IMR-90 (cell line): ENCODE measurements at regions not wholly inside any gene's neighbourhood (a gene's known extent, or its start where the extent isn't known, plus 50 kb on each side); places are given as distances from the start of the nearest gene placed in this dataset.

Source experiments
- ATAC-seq: fragments of 200-7000 bp; cut with Tn5 transposase; 2 replicates; pipeline ENCODE4 v1.9.1; 2020; ENCODE audit warnings: low read depth, mild to moderate bottlenecking, moderate library complexity
- BruUV-seq: library from RNA; stranded (reverse); fragments of 400-500 nt; replicated peaks from 2 replicates; lab custom pipeline; 2021; lab: Mats Ljungman, UMichigan
- CTCF ChIA-PET: fragments of 300-600 bp; formaldehyde crosslinking; extraction: SDS; loops from one replicate; lab custom pipeline; 2021; ENCODE audit warnings: antibody characterized with exemption; lab: Yijun Ruan, JAX
- POLR2A ChIA-PET: fragments of 300-600 bp; sonication (Branson Sonifier 250); formaldehyde crosslinking; loops from one replicate; lab custom pipeline; 2022; ENCODE audit warnings: antibody characterized with exemption; ENCODE audit not compliant: unreplicated experiment; lab: Charles Lee
- DNase-seq: peaks from one replicate; pipeline ENCODE4 v3.0.0; 2013
- H2AFZ ChIP-seq: replicated peaks from 2 replicates; pipeline ENCODE3; 2013; ENCODE audit warnings: low read length, mild to moderate bottlenecking; ENCODE audit not compliant: poor library complexity
- H2AK5ac ChIP-seq: 2 replicates; pipeline ENCODE4 v1.6.1; 2013; ENCODE audit warnings: low read depth, low read length, inconsistent platforms
- H2AK9ac ChIP-seq: replicated peaks from 2 replicates; pipeline ENCODE3; 2013; ENCODE audit warnings: mild to moderate bottlenecking, low read depth, low read length, moderate library complexity; ENCODE audit not compliant: poor library complexity
- H2BK120ac ChIP-seq: 2 replicates; pipeline ENCODE4 v1.6.1; 2013; ENCODE audit warnings: low read depth, low read length, inconsistent platforms
- H2BK15ac ChIP-seq: 3 replicates; pipeline ENCODE4 v1.6.1; 2013; ENCODE audit warnings: low read depth, low read length, inconsistent platforms
- H2BK20ac ChIP-seq: 2 replicates; pipeline ENCODE4 v1.6.1; 2013; ENCODE audit warnings: low read depth, mild to moderate bottlenecking, inconsistent platforms, low read length, moderate library complexity
- H2BK5ac ChIP-seq: 2 replicates; pipeline ENCODE4 v1.6.1; 2013; ENCODE audit warnings: mild to moderate bottlenecking, low read depth, low read length, inconsistent platforms; ENCODE audit not compliant: poor library complexity, severe bottlenecking
- H3K14ac ChIP-seq: replicated peaks from 2 replicates; pipeline ENCODE4 v1.6.1; 2013; ENCODE audit warnings: low read depth, low read length, inconsistent platforms
- H3K18ac ChIP-seq: 2 replicates; pipeline ENCODE4 v1.6.1; 2013; ENCODE audit warnings: low read depth, low read length, control low read depth
- H3K23ac ChIP-seq: 2 replicates; pipeline ENCODE4 v1.6.1; 2013; ENCODE audit warnings: low read depth, low read length, inconsistent platforms
- H3K27ac ChIP-seq: 2 replicates; pipeline ENCODE4 v1.5.1; 2013; ENCODE audit warnings: mild to moderate bottlenecking, control low read depth, low read length; ENCODE audit not compliant: insufficient read depth
- H3K27me3 ChIP-seq: 2 replicates; pipeline ENCODE4 v1.6.1; 2013; ENCODE audit warnings: low read length; ENCODE audit not compliant: control insufficient read depth, insufficient read depth
- H3K36me3 ChIP-seq: 2 replicates; pipeline ENCODE4 v1.6.1; 2013; ENCODE audit warnings: low read length, mixed read lengths; ENCODE audit not compliant: control insufficient read depth, insufficient read depth
- H3K4ac ChIP-seq: 2 replicates; pipeline ENCODE4 v1.6.1; 2013; ENCODE audit warnings: low read depth, low read length, inconsistent platforms
- H3K4me1 ChIP-seq: 2 replicates; pipeline ENCODE4 v1.6.1; 2013; ENCODE audit warnings: low read length, mixed read lengths; ENCODE audit not compliant: control insufficient read depth, insufficient read depth
- H3K4me2 ChIP-seq: 2 replicates; pipeline ENCODE4 v1.6.1; 2013; ENCODE audit warnings: low read depth, mild to moderate bottlenecking, control low read depth, low read length, moderate library complexity
- H3K4me3 ChIP-seq: 2 replicates; pipeline ENCODE4 v1.5.1; 2013; ENCODE audit warnings: low read depth, mild to moderate bottlenecking, control low read depth, low read length, moderate library complexity; ENCODE audit not compliant: insufficient read depth
- H3K56ac ChIP-seq: 2 replicates; pipeline ENCODE4 v1.6.1; 2013; ENCODE audit warnings: low read length, inconsistent platforms; ENCODE audit not compliant: insufficient read depth; ENCODE audit errors: extremely low read depth
- H3K79me1 ChIP-seq, 2 experiments: 2 replicates each; pipeline ENCODE4 v1.6.1; 2013; ENCODE audit warnings: low read length in 2 of 2, inconsistent platforms in 1 of 2, low read depth in 1 of 2
- H3K9ac ChIP-seq: 2 replicates; pipeline ENCODE4 v1.6.1; 2013; ENCODE audit warnings: low read depth, low read length, control low read depth
- H3K9me1 ChIP-seq: 2 replicates; pipeline ENCODE4 v1.6.1; 2013; ENCODE audit warnings: low read length, inconsistent platforms; ENCODE audit not compliant: insufficient read depth
- H3K9me3 ChIP-seq: 2 replicates; pipeline ENCODE4 v1.6.1; 2013; ENCODE audit warnings: low read length; ENCODE audit not compliant: control insufficient read depth, insufficient read depth
- H4K20me1 ChIP-seq: 2 replicates; pipeline ENCODE4 v1.6.1; 2013; ENCODE audit warnings: low read length, inconsistent platforms; ENCODE audit not compliant: insufficient read depth
- H4K5ac ChIP-seq: 2 replicates; pipeline ENCODE4 v1.6.1; 2013; ENCODE audit warnings: mild to moderate bottlenecking, low read depth, low read length, control low read depth
- H4K8ac ChIP-seq, 2 experiments: 2 replicates each; pipeline ENCODE4 v1.6.1; 2013; ENCODE audit warnings: low read depth in 2 of 2, low read length in 2 of 2, control low read depth in 1 of 2, inconsistent platforms in 1 of 2
- H4K91ac ChIP-seq: 2 replicates; pipeline ENCODE4 v1.6.1; 2013; ENCODE audit warnings: low read depth, low read length, inconsistent platforms; ENCODE audit not compliant: insufficient read depth
- CEBPB ChIP-seq: IDR thresholded peaks from 2 replicates; pipeline ENCODE4 v1.6.1; 2012; ENCODE audit warnings: low read depth, low read length, improper control_type of control experiment
- MAFK ChIP-seq: IDR thresholded peaks from 2 replicates; pipeline ENCODE4 v1.6.1; 2012; ENCODE audit warnings: low read depth, low read length, improper control_type of control experiment
- RAD21 ChIP-seq: IDR thresholded peaks from 2 replicates; pipeline ENCODE4 v1.6.1; 2012; ENCODE audit warnings: low read length, improper control_type of control experiment
- WGBS, 2 experiments: methylation state at CpG; one replicate each; pipeline versions ENCODE4 v1.1.5 to v1.1.7; 2013; ENCODE audit warnings: missing lambda C conversion rate in 2 of 2; ENCODE audit not compliant: insufficient read length in 1 of 2; ENCODE audit errors: extremely low coverage in 2 of 2; 5-methylcytosine and 5-hydroxymethylcytosine counted together
- dilution Hi-C: fragments of 300-500 bp; cut with HindIII; formaldehyde crosslinking; loops from one replicate; pipeline ENCODE4 v1.14.3; 2018; ENCODE audit warnings: low sequenced_read_pairs; ENCODE audit not compliant: unreplicated experiment
- in situ Hi-C: fragments of 300-500 bp; cut with MboI; formaldehyde crosslinking; loops from 3 replicates; pipeline ENCODE4 v1.14.3; 2019; ENCODE audit warnings: low sequenced_read_pairs, inconsistent platforms, mixed read lengths
- intact Hi-C: fragments of 100-400 bp; cut with micrococcal nuclease; formaldehyde crosslinking; loops from 2 replicates; pipeline ENCODE4 v1.10.0; 2022

DNA sequence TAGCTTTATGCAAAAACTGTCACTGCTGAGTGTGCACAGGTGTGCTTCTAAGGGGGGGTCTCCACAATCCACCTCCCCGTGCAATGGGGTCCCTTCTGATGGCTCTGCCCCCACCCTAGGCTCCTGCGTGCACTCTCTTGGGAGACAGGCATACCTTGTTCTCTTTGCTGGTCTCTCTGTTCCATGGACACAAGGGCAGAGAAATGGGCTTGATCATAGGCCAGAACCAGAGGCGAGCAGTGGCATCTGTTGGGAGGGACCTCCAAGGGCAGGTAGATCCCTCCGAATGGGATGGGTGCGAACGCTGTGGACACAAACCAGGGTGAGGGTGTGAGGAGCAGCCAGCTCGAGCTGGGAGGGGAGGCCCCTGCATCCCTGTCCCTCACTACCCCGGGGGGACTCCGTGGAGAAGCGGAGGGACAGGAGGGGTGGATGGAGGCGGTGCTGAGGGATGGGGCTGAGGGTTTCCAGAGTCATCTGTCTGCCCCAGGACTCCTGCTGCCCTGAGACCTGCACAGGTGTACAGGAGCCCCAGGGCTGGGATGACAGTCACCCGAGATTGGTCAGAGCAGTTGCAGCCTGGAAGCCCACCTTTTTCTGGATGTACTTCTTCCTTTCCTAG, 175.0 kb downstream of the KLF13 start:
- Histone ChIP-seq H3K4ac (no peak overlapping the region), H4K5ac (no peak overlapping the region), H3K23ac (no peak overlapping the region), H3K4me3 (no peak overlapping the region), H3K4me2 (no peak overlapping the region), H3K9me3 (no peaks in the 10 kb centered on the region), H4K8ac (no peak overlapping the region), H3K9ac (no peak overlapping the region), H3K79me1 (no peaks in the 10 kb centered on the region), H3K27me3 (peaks cover 21% of the 10 kb centered on the region), H2AK5ac (no peak overlapping the region), H3K36me3 (no peaks in the 10 kb centered on the region), H3K4me1 (no peaks in the 10 kb centered on the region), H2AK9ac (no peak overlapping the region), H3K18ac (no peak overlapping the region), H4K91ac (no peak overlapping the region), H2AFZ (no peak overlapping the region), H2BK20ac (no peak overlapping the region), H3K27ac (no peak overlapping the region), H4K20me1 (no peaks in the 10 kb centered on the region), H3K14ac (no peak overlapping the region), H3K9me1 (no peaks in the 10 kb centered on the region), H2BK120ac (no peak overlapping the region), H2BK15ac (no peak overlapping the region), H3K56ac (no peak overlapping the region), H2BK5ac (no peak overlapping the region)
- TF ChIP-seq RAD21 (no peak), MAFK (no peak), CEBPB (no peak)
- intact Hi-C loops (no loop called here), dilution Hi-C loops (no loop called here), in situ Hi-C loops (no loop called here)
- no peak for DNase-seq
- no TSS peak for BruUV-seq
- ATAC-seq, result no peak
- WGBS, 2 experiments, result 80% methylated on average over 1 of the region's 12 CpGs; no CpG with 5 or more reads in 1 of the 2 experiments
- ChIA-PET CTCF (no interaction called here), POLR2A (no interaction called here)
